Fibroblast of lung (primary cell): ENCODE measurements at regions not wholly inside any gene's neighbourhood (a gene's known extent, or its start where the extent isn't known, plus 50 kb on each side); places are given as distances from the start of the nearest gene placed in this dataset.
A peak's percentile ranks its signal among the peaks of the same experiment; 100 is the strongest.

Source experiments
- DNase-seq, 2 donors: peaks; one replicate each; pipeline versions ENCODE4 v3.0.0 to v3.0.0-alpha.2; 2010; ENCODE audit warnings: low read depth in 2 of 2
- H2AFZ ChIP-seq: 2 replicates; pipeline ENCODE4 v1.5.1; 2012; ENCODE audit warnings: low read length, control low read depth, inconsistent platforms
- H3K27ac ChIP-seq: 2 replicates; pipeline ENCODE4 v1.5.1; 2011; ENCODE audit warnings: low read length, control low read depth; ENCODE audit not compliant: insufficient read depth
- H3K27me3 ChIP-seq: 2 replicates; pipeline ENCODE4 v1.5.1; 2011; ENCODE audit warnings: mild to moderate bottlenecking, low read length; ENCODE audit not compliant: control insufficient read depth, insufficient read depth
- H3K36me3 ChIP-seq: 2 replicates; pipeline ENCODE4 v1.5.1; 2011; ENCODE audit warnings: low read length; ENCODE audit not compliant: control insufficient read depth, insufficient read depth
- H3K4me1 ChIP-seq: 2 replicates; pipeline ENCODE4 v1.5.1; 2011; ENCODE audit warnings: low read length; ENCODE audit not compliant: control insufficient read depth, insufficient read depth; ENCODE audit errors: extremely low read depth
- H3K4me2 ChIP-seq: 2 replicates; pipeline ENCODE4 v1.5.1; 2011; ENCODE audit warnings: low read length, control low read depth; ENCODE audit not compliant: insufficient read depth; ENCODE audit errors: extremely low read depth
- H3K4me3 ChIP-seq, 4 experiments: fragments of 200-600 bp in 1 of 4; sonication (generic) in 1 of 4; replicated peaks in 1 of 4; 2 replicates each; pipeline ENCODE4 v1.5.1; 2011 to 2016; ENCODE audit warnings: low read length in 4 of 4, low read depth in 3 of 4, mild to moderate bottlenecking in 3 of 4, control low read depth in 2 of 4, inconsistent platforms in 1 of 4, mixed read lengths in 1 of 4; ENCODE audit not compliant: insufficient read depth in 1 of 4; ENCODE audit errors: control extremely low read depth in 1 of 4
- H3K79me2 ChIP-seq: 2 replicates; pipeline ENCODE4 v1.5.1; 2012; ENCODE audit warnings: mild to moderate bottlenecking, low read length, inconsistent platforms; ENCODE audit not compliant: control insufficient read depth, insufficient read depth
- H3K9ac ChIP-seq: 2 replicates; pipeline ENCODE4 v1.5.1; 2011; ENCODE audit warnings: mild to moderate bottlenecking, low read length, control low read depth; ENCODE audit not compliant: insufficient read depth
- H3K9me3 ChIP-seq: 2 replicates; pipeline ENCODE4 v1.5.1; 2012; ENCODE audit warnings: low read depth, low read length; ENCODE audit not compliant: control insufficient read depth, insufficient read depth
- H4K20me1 ChIP-seq: 2 replicates; pipeline ENCODE4 v1.5.1; 2011; ENCODE audit warnings: low read length; ENCODE audit not compliant: control insufficient read depth, insufficient read depth; ENCODE audit errors: extremely low read depth
- CTCF ChIP-seq, 2 donors: IDR thresholded peaks in 1 of 2; conservative IDR thresholded peaks in 1 of 2; 1 replicate in 1 of 2; 2 replicates in 1 of 2; pipeline ENCODE4 v1.5.1; 2011 to 2012; ENCODE audit warnings: low read length in 2 of 2, control low read depth in 1 of 2, inconsistent platforms in 1 of 2, low read depth in 1 of 2, mild to moderate bottlenecking in 1 of 2
- EZH2 ChIP-seq: IDR thresholded peaks from 2 replicates; pipeline ENCODE4 v1.5.1; 2012; ENCODE audit warnings: low read length, control low read depth, mild to moderate bottlenecking; ENCODE audit errors: missing control alignments

- H3K27me3 ChIP-seq: no peaks in the 10 kb centered on the region
- no peaks in the 10 kb centered on the region for H3K36me3 ChIP-seq
- no peak overlapping the region for H3K9ac ChIP-seq
- no peaks in the 10 kb centered on the region for H3K9me3 ChIP-seq
- no peaks in the 10 kb centered on the region for H4K20me1 ChIP-seq
- TF ChIP-seq EZH2: no peak
- H3K27ac ChIP-seq: peak overlapping the region; percentile 38
- peaks cover 50% of the 10 kb centered on the region for H3K4me1 ChIP-seq
- no peak for DNase-seq
- H2AFZ ChIP-seq: no peak overlapping the region
- no peak overlapping the region for H3K4me3 ChIP-seq
- peak overlapping the region; percentile 65 for H3K4me2 ChIP-seq
- H3K79me2 ChIP-seq: no peaks in the 10 kb centered on the region
Observed at GRCh38 chr21:38990424-38990794, 184.7 kb downstream of the ETS2 start.

GRCh38 chr21:38989745-38990423, 184.2 kb downstream of the ETS2 start:
- Histone ChIP-seq H2AFZ (no peak overlapping the region), H3K36me3 (no peaks in the 10 kb centered on the region), H3K9ac (no peak overlapping the region), H4K20me1 (no peaks in the 10 kb centered on the region), H3K9me3 (no peaks in the 10 kb centered on the region), H3K27me3 (no peaks in the 10 kb centered on the region), H3K4me3 (no peak overlapping the region), H3K27ac (peak overlapping the region; percentile 38), H3K4me1 (peaks cover 54% of the 10 kb centered on the region), H3K79me2 (no peaks in the 10 kb centered on the region), H3K4me2 (peak overlapping the region; percentile 65)
- TF ChIP-seq EZH2 (no peak), CTCF (conservative IDR thresholded peaks at IDR 0.05 in 1 of 2, IDR thresholded peaks at IDR 0.05 in 1 of 2; ENCODE audit: low read depth in 1 of 2, low read length in 2 of 2) (no peak)
- peak; percentile 85 to 94 for DNase-seq

- H3K27me3 ChIP-seq: no peaks in the 10 kb centered on the region
- TF ChIP-seq CTCF (conservative IDR thresholded peaks at IDR 0.05 in 1 of 2, IDR thresholded peaks at IDR 0.05 in 1 of 2; ENCODE audit: low read depth in 1 of 2, low read length in 2 of 2) (no peak), EZH2 (no peak)
- H3K4me3 ChIP-seq: no peak overlapping the region
- no peaks in the 10 kb centered on the region for H4K20me1 ChIP-seq
- H3K9me3 ChIP-seq: no peaks in the 10 kb centered on the region
- peak overlapping the region; percentile 65 for H3K4me2 ChIP-seq
- H3K27ac ChIP-seq: peak overlapping the region; percentile 38
- H3K79me2 ChIP-seq: no peaks in the 10 kb centered on the region
- no peak overlapping the region for H2AFZ ChIP-seq
- no peaks in the 10 kb centered on the region for H3K36me3 ChIP-seq
- no peak for DNase-seq
- no peak overlapping the region for H3K9ac ChIP-seq
- peaks cover 59% of the 10 kb centered on the region for H3K4me1 ChIP-seq
Observed at GRCh38 chr21:38989379-38989744, 183.6 kb downstream of the ETS2 start.
